HCT116 (cell line): ENCODE measurements at regions not wholly inside any gene's neighbourhood (a gene's known extent, or its start where the extent isn't known, plus 50 kb on each side); places are given as distances from the start of the nearest gene placed in this dataset.

Experiments
- ATAC-seq: fragments of 200-7000 bp; cut with Tn5 transposase; 2 replicates; pipeline ENCODE4 v1.9.1; 2020; ENCODE audit warnings: mild to moderate bottlenecking, moderate library complexity
- BruUV-seq: library from RNA; stranded (reverse); fragments of 400-500 nt; replicated peaks from 2 replicates; lab custom pipeline; 2021; lab: Mats Ljungman, UMichigan
- CTCF ChIA-PET: fragments of 300-600 bp; sonication (Branson Sonifier 250); formaldehyde crosslinking; loops from one replicate; lab custom pipeline; 2021; ENCODE audit warnings: antibody characterized with exemption; lab: Charles Lee
- POLR2A ChIA-PET: fragments of 300-600, 350-600 bp; sonication (Branson Sonifier 250); formaldehyde crosslinking; loops from one replicate; lab custom pipeline; 2021; ENCODE audit warnings: antibody characterized with exemption; lab: Charles Lee
- RAD21 ChIA-PET, 2 experiments: fragments of 300-600 bp; sonication (Branson Sonifier 250); formaldehyde crosslinking; loops; one replicate each; lab custom pipeline; 2023; ENCODE audit warnings: low total read pairs in 2 of 2; ENCODE audit not compliant: uncharacterized antibody in 2 of 2, unreplicated experiment in 2 of 2, low non-redundant PET in 1 of 2; lab: Charles Lee
- DNase-seq: peaks from one replicate; pipeline ENCODE4 v3.0.0-alpha.2; 2010; ENCODE audit warnings: low read depth, low spot score
- H2AFZ ChIP-seq: fragments of 200-600 bp; shearing (Covaris generic), sonication (generic); 2 replicates; pipeline ENCODE4 v1.6.1; 2017; ENCODE audit warnings: low read depth, mixed run types, mixed read lengths, antibody characterized with exemption, low read length; ENCODE audit not compliant: poor library complexity, severe bottlenecking
- H3K27ac ChIP-seq: 2 replicates; pipeline ENCODE4 v1.5.1; 2012; ENCODE audit warnings: low read depth, low read length
- H3K27me3 ChIP-seq: fragments of 200-600 bp; sonication (generic); 2 replicates; pipeline ENCODE4 v1.6.1; 2016; ENCODE audit warnings: mixed run types, low read length, mixed read lengths; ENCODE audit not compliant: insufficient read depth
- H3K36me3 ChIP-seq, 2 experiments: fragments of 200-500 bp in 1 of 2; fragments of 200-600 bp in 1 of 2; sonication (Bioruptor generic) in 1 of 2; sonication (generic) in 1 of 2; 2 replicates each; pipeline versions ENCODE4 v1.5.1 to v1.6.1; 2014 to 2016; ENCODE audit warnings: low read length in 2 of 2, inconsistent platforms in 1 of 2, mixed read lengths in 1 of 2, mixed run types in 1 of 2; ENCODE audit not compliant: insufficient read depth in 2 of 2, control insufficient read depth in 1 of 2
- H3K4me1 ChIP-seq, 2 experiments: fragments of 200-600 bp in 1 of 2; sonication (generic) in 1 of 2; 2 replicates each; pipeline versions ENCODE4 v1.5.1 to v1.6.1; 2012 to 2017; ENCODE audit warnings: low read length in 2 of 2, inconsistent platforms in 1 of 2, mild to moderate bottlenecking in 1 of 2, mixed read lengths in 1 of 2, mixed run types in 1 of 2, moderate library complexity in 1 of 2; ENCODE audit not compliant: insufficient read depth in 2 of 2, control insufficient read depth in 1 of 2
- H3K4me2 ChIP-seq: fragments of 200-600 bp; sonication (generic); 2 replicates; pipeline ENCODE4 v1.6.1; 2017; ENCODE audit warnings: mixed run types, low read length, mixed read lengths
- H3K4me3 ChIP-seq, 2 experiments: fragments of 200-600 bp in 1 of 2; sonication (generic) in 1 of 2; replicated peaks in 1 of 2; 2 replicates each; pipeline ENCODE4 v1.5.1; 2011 to 2016; ENCODE audit warnings: low read length in 2 of 2, control low read depth in 1 of 2, low read depth in 1 of 2, mild to moderate bottlenecking in 1 of 2, mixed read lengths in 1 of 2, mixed run types in 1 of 2
- H3K79me2 ChIP-seq: fragments of 200-600 bp; sonication (generic); 2 replicates; pipeline ENCODE4 v1.6.1; 2017; ENCODE audit warnings: mild to moderate bottlenecking, mixed run types, low read length, moderate library complexity, mixed read lengths; ENCODE audit not compliant: insufficient read depth
- H3K9ac ChIP-seq: fragments of 200-600 bp; sonication (generic); 2 replicates; pipeline ENCODE4 v1.6.1; 2016; ENCODE audit warnings: low read length, mixed read lengths
- H3K9me2 ChIP-seq: fragments of 200-600 bp; sonication (generic), shearing (Covaris generic); 2 replicates; pipeline ENCODE4 v1.6.1; 2017; ENCODE audit warnings: mixed run types, mild to moderate bottlenecking, moderate library complexity; ENCODE audit not compliant: insufficient read depth
- H3K9me3 ChIP-seq, 2 experiments: fragments of 200-500 bp in 1 of 2; fragments of 200-600 bp in 1 of 2; sonication (Bioruptor generic) in 1 of 2; sonication (generic) in 1 of 2; 2 replicates each; pipeline ENCODE4 v1.6.1; 2014 to 2017; ENCODE audit warnings: low read length in 2 of 2, mixed read lengths in 2 of 2, inconsistent platforms in 1 of 2, low read depth in 1 of 2, mild to moderate bottlenecking in 1 of 2, mixed run types in 1 of 2, moderate library complexity in 1 of 2; ENCODE audit not compliant: control insufficient read depth in 1 of 2, insufficient read depth in 1 of 2
- H4K20me1 ChIP-seq: fragments of 200-600 bp; sonication (generic), shearing (Covaris generic); 2 replicates; pipeline ENCODE4 v1.6.1; 2017; ENCODE audit warnings: mixed run types, mild to moderate bottlenecking, moderate library complexity; ENCODE audit not compliant: insufficient read depth
- ATF3 ChIP-seq: IDR thresholded peaks from 2 replicates; pipeline ENCODE4 v1.6.1; 2012
- CBX3 ChIP-seq: IDR thresholded peaks from 2 replicates; pipeline ENCODE4 v1.6.1; 2012; ENCODE audit warnings: low read depth
- CEBPB ChIP-seq: IDR thresholded peaks from 2 replicates; pipeline ENCODE4 v1.6.1; 2012; ENCODE audit warnings: low read depth
- CTCF ChIP-seq, 3 experiments: fragments of 200-600 bp in 1 of 3; sonication (generic) in 1 of 3; IDR thresholded peaks in 2 of 3; conservative IDR thresholded peaks in 1 of 3; 2 replicates each; pipeline ENCODE4 v1.5.1; 2012 to 2017; ENCODE audit warnings: low read depth in 2 of 3, low read length in 2 of 3, antibody characterized with exemption in 1 of 3, borderline replicate concordance in 1 of 3, control low read depth in 1 of 3, mild to moderate bottlenecking in 1 of 3, mixed read lengths in 1 of 3, mixed run types in 1 of 3, moderate library complexity in 1 of 3; ENCODE audit not compliant: insufficient read depth in 1 of 3
- ELF1 ChIP-seq: IDR thresholded peaks from 2 replicates; pipeline ENCODE4 v1.6.1; 2012; ENCODE audit warnings: low read depth, borderline replicate concordance
- EZH2 ChIP-seq: fragments of 200-600 bp; sonication (generic); IDR thresholded peaks from 2 replicates; pipeline ENCODE4 v1.6.1; 2017; ENCODE audit warnings: antibody characterized with exemption, mixed run types
- EZH2phosphoT487 ChIP-seq: fragments of 200-600 bp; IDR thresholded peaks from 2 replicates; pipeline ENCODE4 v1.6.1; 2018; ENCODE audit warnings: antibody characterized with exemption, borderline replicate concordance
- FOSL1 ChIP-seq: IDR thresholded peaks from 2 replicates; pipeline ENCODE4 v1.6.1; 2012; ENCODE audit warnings: low read depth
- POLR2A ChIP-seq: IDR thresholded peaks from 2 replicates; pipeline ENCODE4 v1.7.0; 2011; ENCODE audit warnings: borderline replicate concordance; ENCODE audit not compliant: insufficient read depth, insufficient read length; ENCODE audit errors: extremely low read depth
- POLR2AphosphoS5 ChIP-seq: IDR thresholded peaks from 2 replicates; pipeline ENCODE4 v1.6.1; 2011; ENCODE audit warnings: mild to moderate bottlenecking, low read depth, low read length, moderate library complexity
- SIN3A ChIP-seq: IDR thresholded peaks from 2 replicates; pipeline ENCODE4 v1.6.1; 2012; ENCODE audit warnings: low read depth
- SP1 ChIP-seq: IDR thresholded peaks from 2 replicates; pipeline ENCODE4 v1.6.1; 2012; ENCODE audit warnings: low read depth
- SRF ChIP-seq: IDR thresholded peaks from 2 replicates; pipeline ENCODE4 v1.6.1; 2012; ENCODE audit warnings: low read depth
- TCF7L2 ChIP-seq: IDR thresholded peaks from 2 replicates; pipeline ENCODE4 v1.7.0; 2011; ENCODE audit warnings: borderline replicate concordance, inconsistent platforms; ENCODE audit not compliant: insufficient read depth, insufficient read length; ENCODE audit errors: extremely low read depth
- ZBTB33 ChIP-seq: IDR thresholded peaks from 2 replicates; pipeline ENCODE4 v1.6.1; 2011; ENCODE audit warnings: mild to moderate bottlenecking, low read length, moderate library complexity; ENCODE audit not compliant: insufficient replicate concordance; ENCODE audit errors: extremely low read depth
- ZFX ChIP-seq: fragments of 450-650 bp; IDR thresholded peaks from 2 replicates; pipeline ENCODE4 v1.6.1; 2017
- ZNF274 ChIP-seq: fragments of 200-500 bp; sonication (Bioruptor generic); IDR thresholded peaks from 2 replicates; pipeline ENCODE4 v1.6.1; 2014; ENCODE audit warnings: mild to moderate bottlenecking, low read depth, low read length, inconsistent platforms
- intact Hi-C: fragments of 100-400 bp; cut with micrococcal nuclease; formaldehyde crosslinking; loops from 2 replicates; pipeline ENCODE4 v1.10.0; 2022
- TF ChIP-seq, protein P1 (sequence below): IDR thresholded peaks from 2 replicates; pipeline ENCODE4 v1.6.1; 2012

GRCh38 chr3:75967071-75967470, 181.7 kb upstream of the ZNF717 start (continued):
- TF ChIP-seq ZBTB33 (no peak), SRF (no peak), POLR2A (no peak), ZFX (no peak), CEBPB (no peak), FOSL1 (no peak), POLR2AphosphoS5 (no peak)
- TF ChIP-seq, all 23 proteins: peak for 0

DNA sequence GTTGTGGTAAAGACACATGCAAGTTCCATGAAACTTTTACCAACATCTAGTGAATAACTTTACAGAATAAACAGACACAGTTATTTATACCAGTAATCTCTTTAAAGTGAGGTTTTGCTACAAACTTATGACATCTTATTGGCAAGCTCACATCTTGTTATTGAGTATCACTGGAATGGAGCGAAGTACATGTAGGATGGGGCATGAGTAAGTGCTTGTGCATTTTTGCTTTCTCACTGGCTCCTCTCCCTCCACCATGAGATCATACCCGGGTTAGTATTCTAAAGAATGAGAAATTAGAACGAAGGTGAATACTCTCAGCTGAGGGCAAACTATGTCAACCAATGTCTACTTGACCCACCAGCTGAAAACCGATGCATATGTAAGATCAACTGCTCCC, 193.3 kb upstream of the ZNF717 start:
- Histone ChIP-seq H3K9me2 (no peaks in the 10 kb centered on the region), H4K20me1 (no peaks in the 10 kb centered on the region), H3K4me3 (no peak overlapping the region), H3K4me1 (no peaks in the 10 kb centered on the region), H3K27me3 (no peaks in the 10 kb centered on the region), H3K9ac (no peak overlapping the region), H3K27ac (no peak overlapping the region), H3K4me2 (no peak overlapping the region), H3K79me2 (no peaks in the 10 kb centered on the region), H3K36me3 (no peaks in the 10 kb centered on the region), H3K9me3 (peaks cover 12 to 29% of the 10 kb centered on the region in 2 experiments; a peak in 3 of 4 replicates), H2AFZ (no peak overlapping the region)
- BruUV-seq, result no TSS peak
- intact Hi-C loops, result no loop called here
- ChIA-PET RAD21 (no interaction called here), CTCF (no interaction called here), POLR2A (no interaction called here)
- ATAC-seq (no peak), DNase-seq (no peak)
- TF ChIP-seq, protein P1, sequence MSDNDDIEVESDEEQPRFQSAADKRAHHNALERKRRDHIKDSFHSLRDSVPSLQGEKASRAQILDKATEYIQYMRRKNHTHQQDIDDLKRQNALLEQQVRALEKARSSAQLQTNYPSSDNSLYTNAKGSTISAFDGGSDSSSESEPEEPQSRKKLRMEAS, result no peak
- no peak for TF ChIP-seq CTCF (IDR thresholded peaks at IDR 0.05 in 2 of 3, conservative IDR thresholded peaks at IDR 0.05 in 1 of 3; ENCODE audit: borderline replicate concordance in 1 of 3, insufficient read depth in 1 of 3, low read depth in 2 of 3, low read length in 2 of 3)
- TF ChIP-seq ATF3, result no peak
- no peak for TF ChIP-seq TCF7L2
- TF ChIP-seq SRF, result no peak
- no peak for TF ChIP-seq ELF1
- no peak for TF ChIP-seq EZH2phosphoT487
- TF ChIP-seq POLR2AphosphoS5, result no peak
- TF ChIP-seq CBX3, result no peak
- no peak for TF ChIP-seq SIN3A
- TF ChIP-seq FOSL1, result no peak
- no peak for TF ChIP-seq SP1
- TF ChIP-seq EZH2, result no peak
- TF ChIP-seq ZFX, result no peak
- no peak for TF ChIP-seq ZBTB33
- no peak for TF ChIP-seq ZNF274
